Posterior cingulate gyrus (tissue), 11 donors: ENCODE measurements at regions not wholly inside any gene's neighbourhood (a gene's known extent, or its start where the extent isn't known, plus 50 kb on each side); places are given as distances from the start of the nearest gene placed in this dataset.
A peak's percentile ranks its signal among the peaks of the same experiment; 100 is the strongest.
"Not testable (repeated sequence)": the region's sequence is repeated elsewhere in the genome, so short reads cannot be mapped to it uniquely, and the experiment has no call there.

Experiments
- DNase-seq, 10 donors: peaks; one replicate each; pipeline versions ENCODE4 v3.0.0 to v3.0.0-alpha.2; 2020 to 2021; ENCODE audit warnings: mixed read lengths in 3 of 10
- intact Hi-C: fragments of 100-400 bp; cut with DNase I; formaldehyde crosslinking; loops from one replicate; pipeline ENCODE4 v1.15.1; 2023

GRCh38 chr12:74671421-74671820 lies 133.8 kb downstream of the ATXN7L3B start:
- no peak for DNase-seq
- intact Hi-C loops, result no loop called here

DNA sequence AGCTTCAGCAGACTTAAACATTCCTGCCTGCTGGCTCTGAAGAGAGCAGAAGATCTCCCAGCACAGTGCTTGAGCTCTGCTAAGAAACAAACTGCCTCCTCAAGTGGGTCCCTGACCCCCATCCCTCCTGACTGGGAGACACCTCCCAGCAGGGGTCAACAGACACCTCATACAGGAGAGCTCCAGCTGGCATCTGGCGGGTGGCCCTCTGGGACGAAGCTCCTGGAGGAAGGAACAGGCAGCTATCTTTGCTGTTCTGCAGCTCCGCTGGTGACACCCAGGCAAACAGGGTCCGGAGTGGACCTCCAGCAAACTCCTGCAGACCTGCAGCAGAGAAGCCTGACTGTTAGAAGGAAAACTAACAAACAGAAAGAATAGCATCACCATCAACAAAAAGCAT lies 139.3 kb downstream of the ATXN7L3B start:
- intact Hi-C loops, result not testable (repeated sequence)
- peak in 2 of 10 donors; percentile 50 to 66 for DNase-seq

- no peak for DNase-seq
- intact Hi-C loops, result no loop called here
These were observed 147.8 kb downstream of the ATXN7L3B start for GRCh38 chr12:74685385-74685784.

GRCh38 chr12:74689071-74689655 lies 151.5 kb downstream of the ATXN7L3B start:
- intact Hi-C loops, result loop anchor here (2.0 kb wide), 1 partner anchor 600 kb away; no protein-coding TSS in a partner anchor
- DNase-seq, result no peak

DNA sequence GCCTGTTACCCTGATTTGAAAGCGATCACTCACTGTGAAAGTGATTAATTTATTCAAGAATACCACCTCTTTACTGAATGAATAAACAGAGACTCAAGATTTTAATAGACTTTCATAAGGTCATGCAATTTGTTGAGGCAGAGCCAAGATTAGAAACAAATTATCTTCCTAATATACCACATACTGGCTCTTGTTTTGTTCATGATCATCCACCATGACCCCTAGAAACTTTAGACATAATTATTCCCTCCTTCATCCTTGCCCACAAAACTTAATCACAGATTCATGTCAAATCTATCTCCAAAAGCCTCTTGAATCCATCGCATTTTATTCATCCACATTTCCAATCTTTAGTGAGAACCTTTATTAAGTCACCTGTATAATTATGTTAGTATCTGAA lies 152.3 kb downstream of the ATXN7L3B start:
- intact Hi-C loops, result loop anchor here (2.0 to 10.0 kb wide), 2 partner anchors 599 to 815 kb away; no protein-coding TSS in a partner anchor
- DNase-seq, result no peak

GRCh38 chr12:74719447-74719846 lies 181.8 kb downstream of the ATXN7L3B start:
- no peak for DNase-seq
- intact Hi-C loops, result no loop called here

- DNase-seq, result no peak
- intact Hi-C loops, result no loop called here
These were observed 185.1 kb downstream of the ATXN7L3B start for GRCh38 chr12:74722709-74723108.

DNA sequence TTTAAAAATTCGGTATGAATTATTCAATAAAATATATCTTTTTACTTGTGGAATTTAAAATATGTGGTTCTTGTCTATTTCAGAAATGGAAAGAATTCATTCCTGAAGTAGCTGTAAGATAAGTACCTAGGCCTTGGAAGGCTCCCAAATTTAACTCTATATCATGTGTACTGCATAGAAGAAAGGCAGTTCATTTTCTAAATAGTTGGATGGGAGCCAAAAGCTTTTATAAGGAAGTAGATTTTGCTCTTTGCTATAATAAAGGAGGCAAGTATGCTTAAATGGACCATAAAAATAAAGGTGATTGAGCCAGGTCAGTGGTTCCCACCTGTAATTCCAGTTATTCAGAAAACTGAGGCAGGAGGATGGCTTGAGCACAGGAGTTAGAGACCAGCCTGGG lies 187.5 kb downstream of the ATXN7L3B start:
- DNase-seq, result no peak
- intact Hi-C loops, result no loop called here

DNA sequence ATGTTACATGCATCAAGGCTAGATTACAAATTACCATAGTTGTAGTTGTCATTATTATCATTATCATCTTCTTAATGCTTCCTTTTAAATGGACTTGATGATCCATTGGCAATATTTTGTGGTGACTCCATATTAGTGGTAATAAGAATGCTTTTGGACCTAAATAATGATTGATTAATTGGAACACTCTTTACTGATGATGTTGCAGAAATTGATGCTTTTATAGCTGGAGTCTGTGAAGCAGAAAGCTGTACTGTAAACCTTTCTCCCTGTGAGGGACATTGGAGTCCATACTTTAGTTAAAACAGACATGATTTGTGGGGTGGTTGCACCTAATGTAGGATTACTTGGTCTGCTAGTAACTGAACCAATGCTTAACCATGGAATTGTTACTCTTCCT lies 190.4 kb downstream of the ATXN7L3B start:
- no peak for DNase-seq
- intact Hi-C loops, result no loop called here

GRCh38 chr12:74732164-74732784 lies 194.6 kb downstream of the ATXN7L3B start:
- intact Hi-C loops, result no loop called here
- DNase-seq, result no peak

DNA sequence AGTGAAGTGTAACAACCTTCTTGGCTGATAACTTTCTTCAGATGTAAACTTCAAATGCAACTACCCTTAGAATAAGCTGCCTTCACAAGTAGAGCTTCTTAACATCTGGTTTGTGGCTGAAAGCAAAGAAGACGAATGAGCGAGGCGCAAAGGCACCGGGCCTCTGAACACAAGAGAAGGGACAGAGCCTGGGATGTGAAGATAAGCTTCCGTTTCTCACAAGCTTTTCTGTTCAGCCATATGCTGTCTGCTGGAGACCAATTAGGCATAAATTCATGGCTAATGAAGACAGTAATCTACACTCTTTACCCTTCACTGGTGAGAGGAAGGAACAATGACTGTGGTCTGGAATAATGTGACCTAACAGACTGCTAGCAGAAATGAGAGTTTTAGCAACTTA lies 195.2 kb downstream of the ATXN7L3B start:
- DNase-seq, result no peak
- intact Hi-C loops, result no loop called here

GRCh38 chr12:74741112-74741511 lies 203.5 kb downstream of the ATXN7L3B start:
- intact Hi-C loops, result no loop called here

DNA sequence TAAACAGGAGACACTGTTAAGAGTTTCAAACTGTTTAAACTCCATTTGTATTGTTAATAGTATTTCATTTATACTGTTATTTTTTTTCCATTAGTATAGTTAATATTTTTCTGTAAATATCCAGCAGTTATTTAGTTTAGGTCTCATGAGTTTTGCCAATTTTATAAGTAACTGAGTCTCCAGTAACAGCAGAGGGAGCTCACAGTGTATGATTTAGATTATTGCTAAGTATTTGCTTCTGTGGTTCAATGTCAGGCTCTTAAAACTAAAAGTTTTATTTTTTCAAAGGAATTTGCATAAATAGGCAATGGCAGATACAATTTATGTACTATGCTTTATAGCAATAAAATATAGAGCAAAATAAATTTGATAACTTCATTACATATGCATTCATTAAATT lies 209.7 kb downstream of the ATXN7L3B start:
- intact Hi-C loops, result no loop called here
- DNase-seq, result no peak

More at GRCh38 chr12:74741112-74741511, 203.5 kb downstream of the ATXN7L3B start:
- no peak for DNase-seq

DNA sequence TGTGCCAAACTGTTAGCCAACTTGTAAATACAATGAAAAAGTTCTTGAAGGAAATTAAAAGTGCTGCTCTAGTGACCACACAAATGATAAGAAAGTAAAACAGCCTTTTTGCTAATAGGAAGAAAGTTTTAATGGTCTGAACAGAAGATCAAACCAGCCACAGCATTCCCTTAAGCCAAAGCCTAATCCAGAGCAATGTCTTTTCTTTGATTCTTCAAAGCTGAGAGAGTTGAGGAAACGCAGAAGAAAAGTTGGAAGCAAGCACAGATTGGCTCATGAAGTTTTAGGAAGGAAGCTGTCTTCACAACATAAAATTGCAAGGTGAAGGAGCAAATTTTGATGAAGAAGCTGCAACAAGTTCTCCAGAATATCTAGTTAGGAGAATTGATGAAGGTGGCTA lies 213.8 kb downstream of the ATXN7L3B start:
- no peak for DNase-seq
- intact Hi-C loops, result no loop called here

GRCh38 chr12:74752215-74752614 lies 214.6 kb downstream of the ATXN7L3B start:
- DNase-seq, result no peak
- intact Hi-C loops, result no loop called here

GRCh38 chr12:74770552-74770951 lies 232.9 kb downstream of the ATXN7L3B start:
- no peak for DNase-seq
- intact Hi-C loops, result no loop called here

- no peak for DNase-seq
- intact Hi-C loops, result no loop called here
These were observed 237.6 kb downstream of the ATXN7L3B start for GRCh38 chr12:74775276-74775675.

DNA sequence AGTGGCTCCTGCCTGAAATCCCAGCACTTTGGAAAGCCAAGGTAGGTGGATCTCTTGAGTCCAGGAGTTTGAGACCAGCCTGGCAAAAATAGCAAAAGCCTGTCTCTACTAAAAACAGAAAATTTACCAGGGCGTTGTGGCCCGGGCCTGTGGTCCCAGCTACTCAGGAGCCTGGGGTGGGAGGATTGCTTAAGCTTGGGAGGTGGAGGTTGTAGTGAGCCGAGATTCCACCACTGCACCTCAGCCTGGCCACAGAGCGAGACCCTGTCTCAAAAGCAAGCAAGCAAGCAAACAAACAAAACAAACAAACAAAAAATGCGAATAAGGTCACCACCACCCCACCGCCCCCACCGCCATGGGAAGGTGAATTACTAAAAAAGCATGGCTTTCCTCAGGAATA lies 238.7 kb downstream of the ATXN7L3B start:
- peak in 2 of 10 donors; percentile 35 to 47 for DNase-seq
- intact Hi-C loops, result no loop called here

DNA sequence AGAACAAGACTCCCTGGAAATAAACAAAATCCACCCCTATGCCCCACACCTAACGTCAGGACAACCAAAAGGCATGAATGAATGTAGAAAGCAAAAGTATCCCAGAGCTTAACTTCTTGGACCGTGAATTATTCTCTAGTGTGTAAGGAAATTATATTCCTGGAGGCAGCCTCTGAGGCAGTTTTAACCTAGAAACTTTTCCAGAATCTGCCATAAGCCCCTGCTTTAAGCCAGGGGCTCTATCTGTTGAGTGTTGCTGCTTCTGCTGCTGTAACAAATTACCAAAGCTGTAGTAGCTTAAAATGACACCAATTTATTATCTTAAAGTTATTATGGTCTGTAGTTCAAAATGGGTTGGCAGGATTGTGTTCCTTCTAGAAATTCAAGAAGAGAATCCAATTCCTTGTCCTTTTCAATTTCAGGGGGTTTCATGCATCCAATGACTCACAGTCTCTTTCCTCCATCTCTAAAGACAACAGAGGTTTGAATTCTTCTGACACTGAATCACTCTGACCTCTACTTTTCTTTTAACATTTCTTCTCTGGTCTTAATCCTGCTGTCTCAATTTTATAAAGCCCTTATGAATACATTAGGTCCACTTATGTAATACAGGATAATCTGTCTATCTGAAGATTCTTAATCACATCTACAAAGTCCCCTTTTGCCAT lies 242.7 kb downstream of the ATXN7L3B start:
- DNase-seq, result no peak
- intact Hi-C loops, result no loop called here

GRCh38 chr12:74780850-74781241 lies 243.2 kb downstream of the ATXN7L3B start:
- peak in 1 of 10 donors; percentile 26 for DNase-seq
- intact Hi-C loops, result not testable (repeated sequence)

DNA sequence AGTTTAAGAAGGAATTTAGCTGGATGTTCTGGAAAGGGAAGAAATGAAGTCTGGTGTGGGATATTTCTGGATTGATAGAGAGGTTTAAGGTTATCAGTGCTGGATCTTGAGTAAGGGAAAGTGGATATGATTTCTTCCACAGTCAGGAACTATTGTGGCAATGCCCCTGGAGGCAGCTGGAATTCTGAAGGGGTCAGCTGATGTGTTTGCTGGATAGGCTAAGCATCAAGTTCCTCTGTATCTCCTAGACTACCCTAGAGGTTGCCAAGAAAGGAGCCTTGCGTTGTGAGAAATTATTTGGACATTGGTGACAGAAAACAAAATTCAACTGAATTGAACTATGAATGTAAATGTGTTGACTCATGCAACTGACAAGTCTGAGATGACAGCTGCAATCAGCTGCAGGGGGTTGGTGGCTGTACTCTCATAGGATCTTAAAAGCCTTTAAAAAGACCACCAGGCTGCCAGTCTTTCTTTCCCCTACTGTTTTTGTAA lies 244.4 kb downstream of the ATXN7L3B start:
- no peak for DNase-seq
- intact Hi-C loops, result no loop called here

GRCh38 chr12:74790931-74791330 lies 253.3 kb downstream of the ATXN7L3B start:
- intact Hi-C loops, result no loop called here
- DNase-seq, result no peak
